ENCODE measurements at regions not wholly inside any gene's neighbourhood (a gene's known extent, or its start where the extent isn't known, plus 50 kb on each side); places are given as distances from the start of the nearest gene placed in this dataset.

DNA sequence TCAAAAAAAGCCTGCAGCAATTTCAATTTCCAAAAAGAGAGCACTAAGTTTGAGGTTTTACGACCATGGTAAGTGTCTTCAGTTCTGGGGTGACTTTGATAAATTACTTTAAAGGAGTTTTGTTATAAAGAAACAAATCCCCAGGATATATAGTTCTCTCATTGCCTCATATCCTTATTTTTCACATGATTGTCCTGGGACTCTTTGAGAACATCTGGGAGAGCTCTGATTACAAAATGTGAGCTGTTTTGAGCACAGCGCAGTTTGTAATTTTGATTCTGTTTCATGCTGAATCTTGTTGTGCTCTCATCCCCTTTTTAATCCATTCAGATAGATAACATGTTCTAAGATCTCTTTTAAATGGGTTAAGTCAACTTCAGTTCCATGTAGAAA, 67.7 kb upstream of the DCN start:
- no peaks in the 10 kb centered on the region for H3K4me1 ChIP-seq (ENCODE audit: insufficient read depth, low read length, poor library complexity, severe bottlenecking)
- no peak overlapping the region for H3K4me3 ChIP-seq (ENCODE audit: low read depth, low read length, poor library complexity, severe bottlenecking)
- no peaks in the 10 kb centered on the region for H3K9me3 ChIP-seq (ENCODE audit: low read depth, low read length, poor library complexity, severe bottlenecking)
- TF ChIP-seq, protein P1, sequence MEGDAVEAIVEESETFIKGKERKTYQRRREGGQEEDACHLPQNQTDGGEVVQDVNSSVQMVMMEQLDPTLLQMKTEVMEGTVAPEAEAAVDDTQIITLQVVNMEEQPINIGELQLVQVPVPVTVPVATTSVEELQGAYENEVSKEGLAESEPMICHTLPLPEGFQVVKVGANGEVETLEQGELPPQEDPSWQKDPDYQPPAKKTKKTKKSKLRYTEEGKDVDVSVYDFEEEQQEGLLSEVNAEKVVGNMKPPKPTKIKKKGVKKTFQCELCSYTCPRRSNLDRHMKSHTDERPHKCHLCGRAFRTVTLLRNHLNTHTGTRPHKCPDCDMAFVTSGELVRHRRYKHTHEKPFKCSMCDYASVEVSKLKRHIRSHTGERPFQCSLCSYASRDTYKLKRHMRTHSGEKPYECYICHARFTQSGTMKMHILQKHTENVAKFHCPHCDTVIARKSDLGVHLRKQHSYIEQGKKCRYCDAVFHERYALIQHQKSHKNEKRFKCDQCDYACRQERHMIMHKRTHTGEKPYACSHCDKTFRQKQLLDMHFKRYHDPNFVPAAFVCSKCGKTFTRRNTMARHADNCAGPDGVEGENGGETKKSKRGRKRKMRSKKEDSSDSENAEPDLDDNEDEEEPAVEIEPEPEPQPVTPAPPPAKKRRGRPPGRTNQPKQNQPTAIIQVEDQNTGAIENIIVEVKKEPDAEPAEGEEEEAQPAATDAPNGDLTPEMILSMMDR (conservative IDR thresholded peaks at IDR 0.05; ENCODE audit: low read depth, low read length), result no peak
- TF ChIP-seq EZH2 (IDR thresholded peaks at IDR 0.05; ENCODE audit: borderline replicate concordance, low read depth, low read length, poor library complexity, severe bottlenecking), result no peak
- DNase-seq (ENCODE audit: low spot score), result no peak
- no peaks in the 10 kb centered on the region for H3K27me3 ChIP-seq (replicated peaks; ENCODE audit: insufficient read depth, low read depth, low read length, poor library complexity)
- no TSS peak for BruUV-seq (replicated peaks)
- no peak overlapping the region for H3K27ac ChIP-seq (ENCODE audit: low read depth, low read length, poor library complexity, severe bottlenecking)
- POLR2A ChIA-PET (ENCODE audit: low non-redundant PET), result no interaction called here
- H3K36me3 ChIP-seq (ENCODE audit: insufficient read depth, low read length, poor library complexity, severe bottlenecking), result no peaks in the 10 kb centered on the region
- CTCF ChIA-PET, result no interaction called here
- intact Hi-C loops (cut with micrococcal nuclease; ENCODE audit: unreplicated experiment), result no loop called here

DNA sequence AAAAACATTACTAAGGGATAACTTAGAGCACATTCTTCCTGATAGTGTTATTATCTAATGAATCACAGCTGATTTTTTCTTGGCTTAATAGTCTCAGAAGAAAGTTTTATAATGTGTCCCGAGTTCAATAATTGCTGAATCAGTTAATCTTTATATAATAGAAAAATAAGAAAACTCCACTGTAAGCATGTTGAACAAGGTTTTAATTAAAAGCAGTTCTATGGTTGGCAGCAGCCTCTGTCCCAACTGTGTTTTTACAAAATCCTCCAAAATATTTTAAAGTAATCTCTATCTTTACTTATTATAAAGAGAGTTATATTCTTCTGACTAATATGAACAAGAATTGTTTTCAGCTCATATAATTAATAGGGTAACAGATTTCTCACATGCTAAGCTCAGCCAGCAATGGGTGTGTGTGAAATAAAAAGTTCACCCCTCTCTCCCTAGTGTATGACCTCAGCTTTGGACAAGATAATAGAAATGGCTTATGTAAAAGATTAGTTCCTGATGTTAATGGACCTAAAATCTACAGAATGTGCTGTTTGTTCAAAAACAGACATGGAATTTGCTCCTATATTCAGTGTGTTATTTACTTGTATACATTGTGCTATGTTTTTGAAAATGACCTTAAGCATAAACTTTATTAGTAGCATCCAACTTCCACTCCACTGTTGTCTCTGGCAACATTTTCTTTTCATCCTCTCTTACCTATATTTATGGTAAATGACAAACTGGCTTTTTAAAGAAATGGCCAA, 67.1 kb upstream of the DCN start:
- ChIA-PET CTCF (no interaction called here), POLR2A (ENCODE audit: low non-redundant PET) (no interaction called here)
- no TSS peak for BruUV-seq (replicated peaks)
- Histone ChIP-seq H3K4me3 (ENCODE audit: low read depth, low read length, poor library complexity, severe bottlenecking) (no peak overlapping the region), H3K36me3 (ENCODE audit: insufficient read depth, low read length, poor library complexity, severe bottlenecking) (no peaks in the 10 kb centered on the region), H3K27ac (ENCODE audit: low read depth, low read length, poor library complexity, severe bottlenecking) (no peak overlapping the region), H3K9me3 (ENCODE audit: low read depth, low read length, poor library complexity, severe bottlenecking) (no peaks in the 10 kb centered on the region), H3K4me1 (ENCODE audit: insufficient read depth, low read length, poor library complexity, severe bottlenecking) (no peaks in the 10 kb centered on the region), H3K27me3 (replicated peaks; ENCODE audit: insufficient read depth, low read depth, low read length, poor library complexity) (no peaks in the 10 kb centered on the region)
- intact Hi-C loops (cut with micrococcal nuclease; ENCODE audit: unreplicated experiment), result no loop called here
- DNase-seq (ENCODE audit: low spot score), result no peak
- TF ChIP-seq, protein P1 (conservative IDR thresholded peaks at IDR 0.05; ENCODE audit: low read depth, low read length), result no peak
- no peak for TF ChIP-seq EZH2 (IDR thresholded peaks at IDR 0.05; ENCODE audit: borderline replicate concordance, low read depth, low read length, poor library complexity, severe bottlenecking)

DNA sequence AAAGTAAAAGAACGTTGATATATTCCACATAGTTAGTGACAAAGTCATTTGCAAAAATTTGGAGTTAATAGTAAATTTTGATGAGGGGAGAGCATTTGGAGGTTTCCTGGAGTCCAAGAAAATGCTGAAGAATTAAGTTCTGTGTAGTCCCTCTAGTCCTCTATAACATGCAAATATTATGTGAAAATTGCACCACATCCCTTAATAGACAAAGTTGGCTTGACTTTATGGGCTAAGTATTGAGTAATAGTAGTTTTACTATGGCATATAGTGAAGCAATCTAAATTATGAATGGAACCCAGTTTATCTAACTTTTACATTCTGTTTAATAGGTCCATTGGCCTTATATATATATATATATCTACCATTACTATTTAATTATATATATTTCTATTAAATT, 66.4 kb upstream of the DCN start:
- Histone ChIP-seq H3K9me3 (ENCODE audit: low read depth, low read length, poor library complexity, severe bottlenecking) (no peaks in the 10 kb centered on the region), H3K27me3 (replicated peaks; ENCODE audit: insufficient read depth, low read depth, low read length, poor library complexity) (no peaks in the 10 kb centered on the region), H3K4me1 (ENCODE audit: insufficient read depth, low read length, poor library complexity, severe bottlenecking) (no peaks in the 10 kb centered on the region), H3K36me3 (ENCODE audit: insufficient read depth, low read length, poor library complexity, severe bottlenecking) (no peaks in the 10 kb centered on the region), H3K4me3 (ENCODE audit: low read depth, low read length, poor library complexity, severe bottlenecking) (no peak overlapping the region), H3K27ac (ENCODE audit: low read depth, low read length, poor library complexity, severe bottlenecking) (no peak overlapping the region)
- DNase-seq (ENCODE audit: low spot score), result no peak
- CTCF ChIA-PET, result no interaction called here
- no TSS peak for BruUV-seq (replicated peaks)
- intact Hi-C loops (cut with micrococcal nuclease; ENCODE audit: unreplicated experiment), result no loop called here
- TF ChIP-seq EZH2 (IDR thresholded peaks at IDR 0.05; ENCODE audit: borderline replicate concordance, low read depth, low read length, poor library complexity, severe bottlenecking), result no peak
- TF ChIP-seq, protein P1 (conservative IDR thresholded peaks at IDR 0.05; ENCODE audit: low read depth, low read length), result no peak
- POLR2A ChIA-PET (ENCODE audit: low non-redundant PET), result no interaction called here

Data from A673 (cell line).